SK-N-DZ (cell line): ENCODE measurements at regions not wholly inside any gene's neighbourhood (a gene's known extent, or its start where the extent isn't known, plus 50 kb on each side); places are given as distances from the start of the nearest gene placed in this dataset.
"Not testable (repeated sequence)": the region's sequence is repeated elsewhere in the genome, so short reads cannot be mapped to it uniquely, and the experiment has no call there.

Experiments
- DNase-seq: peaks from one replicate; pipeline ENCODE4 v3.0.0-alpha.2; 2015; ENCODE audit warnings: low spot score

DNA sequence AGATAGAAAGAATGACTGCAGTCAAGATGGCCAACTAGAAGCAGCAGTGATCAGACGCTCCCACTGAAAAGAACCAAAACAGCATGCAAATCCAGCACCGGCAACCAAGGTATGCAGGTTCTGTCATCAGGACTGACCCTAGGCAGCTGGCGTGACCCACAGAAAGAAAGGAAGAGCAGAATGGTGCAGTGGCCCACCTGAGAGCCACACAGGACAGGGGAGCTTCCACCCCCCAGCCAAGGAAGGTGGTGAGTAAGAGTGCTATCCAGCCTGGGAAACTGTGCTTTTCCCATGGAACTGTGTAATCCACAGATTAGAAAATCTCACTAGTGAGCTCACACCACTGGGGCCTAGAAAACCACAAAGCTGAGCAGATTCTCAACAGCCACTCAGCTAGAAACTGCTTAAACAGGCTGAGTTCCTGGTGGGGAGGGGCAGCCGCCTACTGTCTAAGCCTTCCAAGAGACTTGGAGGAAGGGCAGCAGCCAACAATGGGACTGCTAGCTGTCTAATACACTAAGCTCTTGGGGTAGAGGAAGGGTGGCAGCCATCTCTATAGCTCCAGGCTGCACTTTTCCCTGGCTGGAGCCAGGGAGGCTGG, 127.9 kb downstream of the EVA1A start:
- DNase-seq: no peak

DNA sequence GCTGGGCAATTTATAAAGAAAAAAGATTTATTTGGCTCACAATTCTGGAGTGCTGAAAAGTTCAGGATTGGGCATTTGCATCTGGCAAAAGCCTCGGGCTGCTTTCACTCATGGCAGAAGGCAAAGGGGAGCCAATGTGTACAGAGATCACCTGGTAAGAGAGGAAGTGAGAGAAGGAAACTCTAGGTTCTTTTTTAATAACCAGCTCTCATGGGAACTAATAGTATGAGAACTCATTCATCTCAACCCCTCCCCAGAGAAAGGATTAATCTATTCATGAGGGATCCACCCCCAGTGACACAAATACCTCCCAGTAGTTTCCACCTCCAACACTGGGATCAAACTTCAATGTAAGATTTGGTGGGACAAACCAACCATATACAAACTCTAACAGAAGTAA, 129.0 kb downstream of the EVA1A start:
- DNase-seq: no peak

DNA sequence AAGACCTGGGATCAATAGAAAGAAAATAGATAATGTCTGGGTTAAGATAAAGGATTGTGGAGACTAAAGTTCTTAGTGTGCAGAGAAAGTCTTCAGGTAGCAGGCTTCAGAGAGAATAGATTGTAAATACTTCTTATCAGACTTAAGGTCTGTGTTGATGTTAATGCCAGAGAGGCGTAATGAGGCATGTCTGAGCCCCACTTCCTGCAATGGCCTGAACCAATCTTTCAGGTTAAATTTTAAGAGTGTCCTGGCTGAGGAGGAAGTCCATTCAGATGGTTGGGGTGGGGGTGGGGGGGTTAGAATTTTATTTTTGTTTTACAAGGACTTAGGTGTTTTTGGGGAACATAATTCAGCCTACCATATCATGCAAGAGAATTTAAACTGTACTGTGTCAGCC, 129.5 kb downstream of the EVA1A start:
- no peak for DNase-seq

GRCh38 chr2:75430449-75430848, 130.3 kb downstream of the EVA1A start:
- not testable (repeated sequence) for DNase-seq

- DNase-seq: no peak
Measured at GRCh38 chr2:75428646-75429443, 131.9 kb downstream of the EVA1A start.

DNA sequence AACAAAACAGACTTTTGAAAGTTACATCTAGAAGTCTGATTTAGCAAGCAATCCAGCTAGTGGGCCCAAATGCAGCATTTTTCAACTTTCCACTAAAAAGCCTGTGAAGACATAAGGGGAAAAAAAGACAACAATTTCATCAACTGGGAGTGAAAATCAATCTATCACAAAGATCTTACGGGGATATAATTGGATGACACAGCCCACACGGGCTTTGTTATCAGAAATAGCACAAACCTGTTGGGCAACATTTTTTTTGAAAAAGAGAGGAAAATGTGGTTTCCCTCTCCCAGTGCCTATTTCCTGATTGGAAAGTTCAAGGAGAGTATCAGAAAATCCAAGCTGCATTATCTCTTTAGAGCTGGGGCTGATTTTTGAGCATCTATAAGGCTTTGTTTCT, 132.7 kb downstream of the EVA1A start:
- DNase-seq: no peak

- no peak for DNase-seq
Measured at GRCh38 chr2:75424936-75425619, 135.7 kb downstream of the EVA1A start.

- DNase-seq: no peak
Measured at GRCh38 chr2:75421986-75422385, 138.8 kb downstream of the EVA1A start.

- DNase-seq: no peak
Measured at GRCh38 chr2:75416420-75417342, 144.1 kb downstream of the EVA1A start.

- DNase-seq: no peak
Measured at GRCh38 chr2:75415731-75416130, 145.0 kb downstream of the EVA1A start.

- DNase-seq: no peak
Measured at GRCh38 chr2:75415111-75415626, 145.6 kb downstream of the EVA1A start.

DNA sequence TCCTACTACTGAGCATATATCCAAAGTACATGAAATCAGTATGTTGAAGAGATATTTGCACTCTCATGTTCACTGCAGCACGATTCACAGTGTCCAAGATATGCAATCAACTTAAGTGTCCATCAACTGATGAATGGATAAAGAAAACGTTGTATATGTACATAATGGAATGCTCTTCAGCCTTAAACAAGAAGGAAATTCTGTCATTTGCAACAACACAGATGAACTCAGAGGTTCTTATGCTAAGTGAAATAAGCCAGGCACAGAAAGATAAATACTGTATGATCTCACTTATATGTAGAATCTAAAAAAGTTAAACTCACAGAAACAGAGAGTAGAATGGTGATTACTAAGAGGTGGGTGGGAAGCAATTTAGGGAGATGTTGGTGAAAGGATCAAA, 149.2 kb downstream of the EVA1A start:
- DNase-seq: no peak

DNA sequence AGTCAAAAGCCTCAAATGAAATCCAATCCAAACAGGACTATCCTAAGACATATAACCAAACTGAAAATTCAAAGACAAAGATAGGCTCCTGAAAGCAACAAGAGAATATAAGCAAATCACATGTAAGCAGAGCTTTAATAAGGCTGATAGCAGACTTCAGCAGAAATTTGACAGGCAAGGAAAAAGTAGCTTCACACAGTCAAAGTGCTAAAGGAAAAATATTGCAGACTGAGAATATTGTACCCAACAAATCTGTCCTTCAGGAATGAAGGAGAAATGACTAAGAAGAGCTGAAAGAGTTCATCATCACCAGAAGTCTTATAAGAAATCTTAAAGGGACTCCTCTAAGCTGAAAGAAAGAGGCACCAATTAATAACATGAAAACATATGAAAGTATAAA, 150.0 kb downstream of the EVA1A start:
- DNase-seq: no peak

DNA sequence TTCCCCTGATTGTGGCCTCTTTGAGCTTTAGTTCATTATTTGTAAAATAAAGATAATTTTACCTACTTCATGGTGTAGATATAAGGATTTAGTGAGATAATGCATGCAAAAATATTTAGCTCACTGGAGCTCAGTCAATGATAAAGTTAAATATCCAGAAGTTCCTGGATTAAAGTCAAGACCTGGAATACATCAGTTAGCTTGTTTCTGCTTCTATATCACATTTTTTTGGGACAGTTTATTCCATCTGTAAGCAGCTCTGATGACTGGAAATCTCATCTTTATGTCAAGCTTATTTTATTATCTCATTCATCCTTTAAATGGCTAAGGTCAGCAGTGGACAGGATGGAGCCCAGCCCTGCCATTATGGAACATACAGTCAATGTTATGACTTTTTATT, 152.0 kb downstream of the EVA1A start:
- DNase-seq: no peak

DNA sequence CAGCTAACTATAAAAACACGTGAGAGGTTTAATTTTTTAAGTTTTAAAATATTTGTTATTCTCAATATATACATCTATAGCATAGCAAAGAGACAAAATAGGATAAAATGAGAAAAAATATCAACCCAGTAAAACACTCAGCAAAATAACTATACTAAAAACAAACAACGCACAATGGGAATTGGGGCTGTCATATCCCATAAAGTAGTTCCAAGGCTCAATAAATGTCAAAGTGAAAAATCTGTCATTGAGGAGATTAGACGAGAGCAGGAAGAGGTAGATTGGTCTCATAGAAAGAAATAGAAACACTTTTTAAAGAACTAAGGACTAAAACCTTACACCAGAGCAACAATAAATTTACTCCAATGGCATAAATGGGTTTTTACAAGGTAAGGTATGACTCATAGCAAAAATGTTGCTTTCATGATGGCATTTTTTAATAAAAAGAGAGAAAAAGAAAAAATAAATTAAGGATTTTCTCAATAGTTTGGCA, 153.7 kb downstream of the EVA1A start:
- no peak for DNase-seq

GRCh38 chr2:75406131-75406581, 154.6 kb downstream of the EVA1A start:
- DNase-seq: no peak

DNA sequence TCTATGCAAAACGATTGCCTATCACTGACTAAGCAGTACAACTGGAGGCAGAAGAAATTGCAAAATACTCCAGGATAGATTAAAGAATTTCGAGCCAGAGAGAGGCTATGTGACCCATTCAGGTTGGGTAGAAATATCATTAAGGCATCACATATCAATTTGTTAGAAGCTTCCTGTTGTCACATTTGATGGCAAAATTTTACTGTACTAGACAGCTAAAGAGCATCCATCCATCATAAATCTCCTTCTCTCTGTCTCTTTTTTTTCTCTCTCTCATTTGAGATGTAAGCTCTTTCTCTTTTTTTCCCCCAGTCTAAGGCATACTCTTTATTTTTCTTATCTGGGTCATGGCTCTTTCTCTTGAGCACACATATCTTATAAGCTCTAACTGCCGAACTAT, 155.7 kb downstream of the EVA1A start:
- no peak for DNase-seq

DNA sequence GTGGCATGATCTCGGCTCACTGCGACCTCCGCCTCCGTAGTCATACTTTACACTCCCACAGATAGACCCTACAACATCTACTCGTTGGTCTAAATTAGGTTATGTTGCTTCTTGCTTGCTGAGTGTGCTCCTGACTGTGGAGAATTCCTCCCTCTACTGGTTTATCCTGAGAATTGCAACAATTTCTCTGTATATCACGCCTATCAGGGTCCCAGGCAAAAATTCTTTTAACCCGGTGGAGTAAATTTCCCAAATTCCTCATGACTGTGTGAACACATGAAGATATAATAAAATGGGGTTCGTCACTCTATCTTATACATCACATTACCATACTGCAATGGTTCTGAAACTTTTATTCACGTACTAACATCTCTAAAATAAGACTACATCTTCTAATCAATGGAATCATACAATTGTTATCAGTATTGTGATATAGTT, 156.7 kb downstream of the EVA1A start:
- DNase-seq: peak; percentile 67

GRCh38 chr2:75396314-75396713, 164.4 kb downstream of the EVA1A start:
- DNase-seq: no peak

DNA sequence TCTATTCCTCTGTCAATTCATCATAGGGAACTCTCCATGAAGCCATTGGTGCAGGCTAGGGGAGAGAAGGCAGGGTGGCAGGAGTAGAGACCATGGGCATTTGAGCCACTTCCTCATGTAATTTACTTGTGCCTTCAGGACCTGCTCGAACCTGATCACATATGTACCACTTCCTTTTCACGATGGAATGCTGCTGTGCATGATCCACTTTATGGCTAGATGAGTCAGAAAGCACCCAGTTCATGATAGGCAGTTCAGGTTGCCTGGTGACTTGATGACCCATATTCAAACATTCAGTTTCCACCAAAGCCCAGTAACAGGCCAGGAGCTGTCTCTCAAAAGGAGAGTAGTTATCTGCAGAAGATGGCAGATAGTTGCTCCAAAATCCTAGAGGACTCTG, 166.0 kb downstream of the EVA1A start:
- DNase-seq: not testable (repeated sequence)

DNA sequence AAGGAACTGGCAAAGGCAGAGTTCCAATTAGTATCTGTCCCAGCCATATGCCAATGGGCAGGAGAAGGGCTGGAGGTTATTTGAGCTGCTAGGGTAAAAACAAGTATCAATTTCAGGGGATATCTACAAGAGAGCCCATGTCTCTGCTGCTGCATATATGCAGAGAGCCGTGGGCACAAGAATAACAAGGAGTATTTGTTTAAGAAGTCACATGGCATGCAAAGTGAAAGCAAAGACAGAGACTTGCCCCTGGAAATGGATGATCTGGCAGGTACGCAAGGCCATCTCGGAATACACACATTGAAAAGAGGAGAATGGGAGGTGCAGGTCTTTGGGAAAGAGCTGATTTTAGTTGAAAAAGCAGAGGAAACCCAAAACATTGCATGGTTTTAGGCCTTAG, 170.6 kb downstream of the EVA1A start:
- DNase-seq: no peak
